ENCODE measurements at regions not wholly inside any gene's neighbourhood (a gene's known extent, or its start where the extent isn't known, plus 50 kb on each side); places are given as distances from the start of the nearest gene placed in this dataset.
"Not testable (repeated sequence)": the region's sequence is repeated elsewhere in the genome, so short reads cannot be mapped to it uniquely, and the experiment has no call there.

DNA sequence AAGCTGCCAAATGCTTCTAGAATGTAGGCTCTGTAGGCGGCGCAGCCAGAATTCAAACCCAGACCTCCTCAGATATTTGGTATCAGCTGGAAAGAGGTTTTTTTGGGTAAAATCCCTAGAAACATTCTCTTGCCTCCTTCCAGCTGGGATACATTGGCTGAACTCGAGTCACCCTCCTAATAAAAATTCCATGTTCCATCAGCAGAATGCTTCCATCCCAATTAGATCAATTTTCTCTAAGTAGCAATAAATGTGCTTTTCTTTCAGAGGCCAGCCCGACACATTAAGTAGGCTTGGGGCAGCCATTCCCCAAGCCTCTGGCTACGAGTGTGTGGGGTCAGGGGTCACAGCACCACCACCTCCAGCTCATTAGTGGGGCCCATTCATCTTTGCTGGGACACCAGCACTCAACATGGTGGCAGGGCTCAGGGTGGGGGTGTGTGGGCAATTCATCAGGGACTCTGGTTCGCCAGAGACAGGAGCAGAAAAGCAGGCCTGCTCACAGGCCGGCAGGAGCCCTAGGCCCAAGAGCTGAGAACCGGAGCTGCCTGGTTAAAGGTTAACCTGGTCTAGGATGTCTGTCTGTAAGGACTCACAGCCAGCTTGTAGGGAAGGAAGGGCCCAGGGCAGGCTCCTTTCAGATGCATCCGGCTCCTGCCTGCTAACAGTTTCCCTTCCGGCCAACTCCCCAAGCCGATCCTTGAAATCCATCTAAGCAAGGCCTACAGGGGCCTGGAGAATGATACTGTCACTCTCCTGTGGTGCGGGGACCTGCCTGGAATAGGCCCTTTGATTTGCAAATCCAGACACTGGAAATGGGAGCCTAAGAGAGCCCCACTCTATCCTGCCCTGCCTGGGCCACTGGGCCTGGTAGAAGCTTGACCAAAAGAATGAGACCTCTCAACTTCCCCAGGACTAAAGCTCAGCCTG lies 159.1 kb upstream of the TOP1 start:
- DNase-seq (ENCODE audit: missing footprints) (no peak), ATAC-seq (peak; percentile 1)
- intact Hi-C loops (cut with DNase I), result no loop called here

DNA sequence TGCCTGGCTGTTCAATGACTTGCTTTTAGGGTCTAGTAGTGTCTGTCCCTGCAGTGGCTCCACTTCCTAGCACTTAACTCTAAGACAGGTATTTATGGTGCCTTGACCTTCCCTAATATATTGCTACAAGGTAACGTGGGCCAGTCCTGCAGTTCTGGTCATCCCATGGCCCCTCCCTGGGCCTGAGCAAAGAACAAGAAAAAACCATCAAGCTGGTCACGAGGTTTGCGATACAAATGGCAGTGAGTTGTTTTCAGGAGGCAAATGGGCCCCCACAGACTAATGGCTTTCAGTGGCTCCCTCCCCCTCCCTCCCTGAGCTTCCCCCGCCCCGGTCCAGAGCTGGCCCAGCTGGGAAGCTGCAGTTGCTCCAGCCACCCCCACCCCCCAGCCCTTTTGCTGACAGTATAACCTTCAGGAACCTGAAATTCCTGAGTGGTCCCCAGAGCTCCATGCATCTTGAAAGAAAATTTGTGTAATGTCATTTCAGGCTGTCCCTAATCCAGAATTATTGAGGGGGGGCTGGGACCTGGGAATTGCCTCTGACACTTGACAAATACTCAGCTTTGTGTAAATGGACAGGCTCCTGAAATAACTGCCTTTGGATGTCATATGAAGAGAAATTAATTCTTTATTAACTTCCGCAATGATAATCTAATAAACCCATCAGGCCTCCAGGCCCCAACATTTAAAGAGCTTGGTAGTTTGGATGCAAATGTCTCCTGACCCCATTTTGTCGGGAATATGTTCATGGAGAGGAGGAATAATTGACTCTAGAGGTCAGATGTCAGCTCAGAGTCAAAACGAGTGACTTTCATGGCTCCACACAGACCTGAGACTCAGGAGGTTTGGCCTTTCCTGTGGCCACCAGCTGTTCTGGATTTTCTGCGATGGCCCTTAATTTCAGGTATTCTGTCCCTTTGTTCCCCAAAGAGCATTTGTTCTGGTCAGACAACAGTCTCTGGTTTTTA lies 153.2 kb upstream of the TOP1 start:
- intact Hi-C loops (cut with DNase I), result no loop called here
- DNase-seq (ENCODE audit: missing footprints) (no peak), ATAC-seq (no peak)

DNA sequence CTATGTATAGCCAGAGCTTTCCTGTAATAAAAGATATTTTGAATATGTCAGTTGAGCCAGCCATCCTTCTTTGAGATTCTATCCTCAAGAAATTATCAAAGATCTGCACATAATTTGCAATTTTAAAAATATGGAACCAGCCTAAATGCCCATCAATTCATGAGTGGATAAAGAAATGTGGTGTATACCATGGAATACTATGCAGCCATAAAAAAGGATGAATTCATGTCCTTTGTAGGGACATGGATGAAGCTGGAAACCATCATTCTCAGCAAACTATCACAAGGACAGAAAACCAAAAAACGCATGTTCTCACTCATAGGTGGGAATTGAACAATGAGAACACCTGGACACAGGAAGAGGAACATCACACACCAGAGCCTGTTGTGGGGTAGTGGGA lies 150.5 kb upstream of the TOP1 start:
- intact Hi-C loops (cut with DNase I); ATAC-seq; DNase-seq (ENCODE audit: missing footprints): not testable (repeated sequence)

DNA sequence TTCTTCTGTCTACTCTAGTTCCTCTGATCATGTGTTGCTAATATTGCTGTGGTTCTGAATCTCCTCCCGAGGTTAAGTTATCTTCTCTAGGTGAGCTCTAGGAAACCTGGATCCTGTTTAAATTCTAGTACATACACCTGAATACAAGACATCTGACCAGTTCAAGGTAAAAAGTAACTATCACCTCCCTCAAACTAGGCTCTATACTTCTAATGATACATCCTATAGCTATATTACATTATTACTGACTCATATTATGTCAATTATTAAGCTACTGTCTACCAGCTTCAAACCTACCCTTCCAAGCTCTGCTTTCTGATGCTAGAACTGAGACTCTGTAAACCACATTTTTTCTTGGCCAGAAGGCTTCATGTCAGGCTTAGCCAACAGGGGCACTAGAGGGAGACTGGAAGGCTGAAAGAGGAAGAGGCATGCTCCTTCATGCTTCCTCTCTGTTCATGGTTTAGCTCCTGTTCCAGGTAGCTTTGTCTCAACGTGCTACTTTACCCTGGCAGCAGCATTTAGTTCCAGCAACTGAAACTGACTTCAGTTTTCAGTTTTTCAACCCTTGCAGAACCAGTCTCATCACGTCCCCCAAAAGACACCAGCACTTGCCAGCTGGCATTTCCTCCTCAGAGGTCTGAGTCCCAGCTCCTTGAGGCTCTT lies 148.4 kb upstream of the TOP1 start:
- intact Hi-C loops (cut with DNase I), result no loop called here
- DNase-seq (ENCODE audit: missing footprints) (no peak), ATAC-seq (no peak)

GRCh38 chr20:40880729-40881109 lies 147.9 kb upstream of the TOP1 start:
- intact Hi-C loops (cut with DNase I), result no loop called here
- no peak for ATAC-seq
- no peak for DNase-seq (ENCODE audit: missing footprints)

- no peak for ATAC-seq
- DNase-seq (ENCODE audit: missing footprints), result no peak
- intact Hi-C loops (cut with DNase I), result no loop called here
Observed at GRCh38 chr20:40882152-40882551, 146.5 kb upstream of the TOP1 start.

GRCh38 chr20:40883097-40883496 lies 145.5 kb upstream of the TOP1 start:
- DNase-seq (ENCODE audit: missing footprints), result no peak
- ATAC-seq, result no peak
- intact Hi-C loops (cut with DNase I), result no loop called here

- DNase-seq (ENCODE audit: missing footprints) (no peak), ATAC-seq (no peak)
- intact Hi-C loops (cut with DNase I), result no loop called here
Observed at GRCh38 chr20:40887105-40887504, 141.5 kb upstream of the TOP1 start.

- ATAC-seq; intact Hi-C loops (cut with DNase I); DNase-seq (ENCODE audit: missing footprints): not testable (repeated sequence)
Observed at GRCh38 chr20:40889266-40889665, 139.4 kb upstream of the TOP1 start.

- ATAC-seq, result no peak
- intact Hi-C loops (cut with DNase I), result no loop called here
- DNase-seq (ENCODE audit: missing footprints), result no peak
Observed at GRCh38 chr20:40890181-40890580, 138.4 kb upstream of the TOP1 start.

GRCh38 chr20:40890635-40891034 lies 138.0 kb upstream of the TOP1 start:
- DNase-seq (ENCODE audit: missing footprints), result no peak
- ATAC-seq, result no peak
- intact Hi-C loops (cut with DNase I), result no loop called here

DNA sequence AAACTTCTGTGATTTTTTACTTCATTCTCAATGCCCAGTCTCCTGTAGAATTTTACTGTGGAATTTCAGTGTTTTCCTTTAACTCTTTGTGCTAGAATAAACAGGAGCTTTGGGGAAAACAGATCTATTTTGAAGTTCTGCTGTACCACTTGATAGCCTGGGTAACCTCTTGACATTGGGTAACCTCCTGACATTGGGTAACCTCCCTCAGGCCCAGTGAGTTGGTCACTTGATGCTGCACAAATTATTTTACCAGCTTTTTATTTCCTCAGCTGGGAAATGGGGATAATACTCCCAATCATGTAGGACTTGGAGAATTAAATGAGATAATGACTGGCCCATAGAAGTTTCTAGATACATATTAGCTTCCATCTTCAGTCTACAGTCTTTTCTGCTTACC lies 137.3 kb upstream of the TOP1 start:
- intact Hi-C loops (cut with DNase I), result no loop called here
- DNase-seq (ENCODE audit: missing footprints) (no peak), ATAC-seq (no peak)

- DNase-seq (ENCODE audit: missing footprints) (no peak), ATAC-seq (peak; percentile 30)
- intact Hi-C loops (cut with DNase I), result no loop called here
Observed at GRCh38 chr20:40892642-40893041, 136.0 kb upstream of the TOP1 start.

DNA sequence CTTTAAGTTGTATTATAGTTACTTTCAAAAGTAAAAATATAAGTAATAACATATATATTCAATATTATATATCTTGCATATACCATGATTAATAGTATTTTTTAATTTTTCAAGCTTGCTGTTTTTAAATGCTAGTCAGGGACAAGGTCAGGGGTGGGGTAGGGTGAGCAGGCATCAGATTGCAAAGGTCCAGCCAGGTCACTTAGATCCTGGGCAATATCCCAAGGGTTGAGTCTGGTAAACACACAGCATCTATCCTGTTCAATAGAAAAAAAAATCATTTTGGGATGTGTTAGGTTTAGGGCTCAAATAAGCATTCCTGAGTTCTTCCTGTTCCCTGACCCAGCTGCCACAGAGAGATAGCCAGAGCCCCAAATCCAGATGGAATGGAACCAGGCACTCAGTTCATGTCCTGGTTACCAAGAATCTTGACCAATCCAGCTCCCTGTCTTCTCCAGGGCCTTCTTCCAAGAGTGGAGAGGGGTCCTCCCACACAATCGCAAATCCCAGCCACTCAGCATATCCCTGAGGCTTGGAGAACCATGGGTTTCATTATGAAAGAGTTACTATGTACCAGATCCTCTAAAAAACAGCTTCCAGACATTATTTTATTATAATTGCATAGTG lies 134.9 kb upstream of the TOP1 start:
- DNase-seq (ENCODE audit: missing footprints), result no peak
- ATAC-seq, result peak; percentile 59
- intact Hi-C loops (cut with DNase I), result no loop called here

DNA sequence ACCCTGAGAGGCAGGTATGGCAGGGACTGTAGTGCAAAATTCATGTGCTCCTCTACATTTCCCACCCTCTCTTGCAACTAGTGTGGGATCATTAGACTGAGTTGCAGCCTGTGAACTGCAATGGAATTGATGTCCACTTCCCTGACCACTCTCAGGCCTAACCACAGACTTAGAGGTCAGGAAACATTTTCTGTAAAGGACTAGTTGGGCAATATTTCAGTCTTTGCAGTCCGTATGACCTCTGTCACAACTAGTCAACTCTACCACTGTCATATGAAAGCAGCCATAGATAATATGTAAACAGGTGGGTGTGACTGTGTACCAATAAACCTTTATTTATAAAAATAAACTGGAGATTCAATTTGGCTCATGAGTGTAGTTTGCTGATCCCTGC lies 134.4 kb upstream of the TOP1 start:
- intact Hi-C loops (cut with DNase I), result no loop called here
- no peak for ATAC-seq
- no peak for DNase-seq (ENCODE audit: missing footprints)

DNA sequence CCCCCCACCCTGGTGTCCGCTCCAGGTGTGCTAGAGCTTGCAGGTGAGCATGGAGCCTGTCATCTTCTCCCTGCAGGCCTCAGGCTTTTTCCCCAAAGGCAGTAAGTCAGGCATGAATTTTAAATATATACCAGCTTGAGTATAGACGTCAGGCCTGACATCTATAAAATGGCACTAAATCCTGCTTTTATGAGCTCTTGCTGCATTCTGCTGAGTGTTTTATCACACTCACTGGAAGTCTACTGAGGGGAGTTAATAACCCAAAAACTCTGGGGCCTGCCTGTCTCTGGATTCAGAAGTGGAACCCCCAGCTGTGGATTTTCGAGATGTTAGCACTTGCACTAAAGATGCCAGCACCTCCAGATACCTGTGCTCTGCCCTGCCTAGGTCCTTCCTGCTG lies 133.4 kb upstream of the TOP1 start:
- DNase-seq (ENCODE audit: missing footprints) (no peak), ATAC-seq (no peak)
- intact Hi-C loops (cut with DNase I), result no loop called here

GRCh38 chr20:40896814-40897700 lies 131.6 kb upstream of the TOP1 start:
- intact Hi-C loops (cut with DNase I), result no loop called here
- DNase-seq (ENCODE audit: missing footprints) (no peak), ATAC-seq (no peak)

GRCh38 chr20:40899344-40899743 lies 129.3 kb upstream of the TOP1 start:
- ATAC-seq, result no peak
- intact Hi-C loops (cut with DNase I), result no loop called here

More at GRCh38 chr20:40899344-40899743, 129.3 kb upstream of the TOP1 start:
- no peak for DNase-seq (ENCODE audit: missing footprints)

Measured in Right ventricle myocardium inferior (tissue), 1 donor.